HFFc6 (cell line): ENCODE measurements at regions not wholly inside any gene's neighbourhood (a gene's known extent, or its start where the extent isn't known, plus 50 kb on each side); places are given as distances from the start of the nearest gene placed in this dataset.

ENCODE experiments used
- DNase-seq: peaks from one replicate; pipeline ENCODE4 v3.0.0-alpha.2; 2018
- H3K27ac Mint-ChIP-seq: 2 replicates; pipeline ENCODE4 v1.8.0; 2020; ENCODE audit warnings: mild to moderate bottlenecking, mixed read lengths
- H3K27me3 Mint-ChIP-seq: 2 replicates; pipeline ENCODE4 v1.8.0; 2021; ENCODE audit warnings: mild to moderate bottlenecking, moderate library complexity, mixed read lengths; ENCODE audit not compliant: insufficient read depth
- H3K36me3 Mint-ChIP-seq: 2 replicates; pipeline ENCODE4 v1.8.0; 2021; ENCODE audit warnings: low read depth, mixed read lengths
- H3K4me1 Mint-ChIP-seq: 2 replicates; pipeline ENCODE4 v1.8.0; 2020; ENCODE audit warnings: low read depth, mixed read lengths
- H3K4me3 Mint-ChIP-seq: 2 replicates; pipeline ENCODE4 v1.8.0; 2020; ENCODE audit warnings: mild to moderate bottlenecking, moderate library complexity, mixed read lengths
- H3K9me3 Mint-ChIP-seq: 2 replicates; pipeline ENCODE4 v1.8.0; 2020; ENCODE audit warnings: mild to moderate bottlenecking, mixed read lengths
- CTCF ChIP-seq: fragments of 200-600 bp; sonication (generic); IDR thresholded peaks from 2 replicates; pipeline ENCODE4 v1.5.0; 2021; ENCODE audit warnings: antibody characterized with exemption, mild to moderate bottlenecking

GRCh38 chr2:118510807-118511206, 336.6 kb downstream of the EN1 start:
- Mint-ChIP-seq H3K27ac (no peak overlapping the region), H3K4me3 (no peak overlapping the region), H3K27me3 (no peaks in the 10 kb centered on the region; the same call in 1 of the 2 replicates), H3K4me1 (no peaks in the 10 kb centered on the region), H3K36me3 (no peaks in the 10 kb centered on the region; the same call in 1 of the 2 replicates), H3K9me3 (peaks cover 9% of the 10 kb centered on the region)
- no peak for TF ChIP-seq CTCF
- no peak for DNase-seq

GRCh38 chr2:118509319-118510004, 338.0 kb downstream of the EN1 start:
- Mint-ChIP-seq H3K27ac (no peak overlapping the region), H3K36me3 (no peaks in the 10 kb centered on the region; the same call in 1 of the 2 replicates), H3K4me1 (no peaks in the 10 kb centered on the region), H3K27me3 (no peaks in the 10 kb centered on the region; the same call in 1 of the 2 replicates), H3K9me3 (peaks cover 4% of the 10 kb centered on the region), H3K4me3 (no peak overlapping the region)
- DNase-seq = no peak
- no peak for TF ChIP-seq CTCF

GRCh38 chr2:118508282-118508681, 339.2 kb downstream of the EN1 start:
- H3K9me3 Mint-ChIP-seq = no peaks in the 10 kb centered on the region
- no peak overlapping the region for H3K27ac Mint-ChIP-seq
- H3K4me3 Mint-ChIP-seq = no peak overlapping the region
- H3K27me3 Mint-ChIP-seq = no peaks in the 10 kb centered on the region; the same call in 1 of the 2 replicates
- no peaks in the 10 kb centered on the region for H3K4me1 Mint-ChIP-seq
- no peak for TF ChIP-seq CTCF
- no peak for DNase-seq
- no peaks in the 10 kb centered on the region for H3K36me3 Mint-ChIP-seq

GRCh38 chr2:118505436-118505835, 342.0 kb downstream of the EN1 start:
- no peaks in the 10 kb centered on the region for H3K9me3 Mint-ChIP-seq
- no peak for TF ChIP-seq CTCF
- H3K4me1 Mint-ChIP-seq = no peaks in the 10 kb centered on the region
- H3K27me3 Mint-ChIP-seq = no peaks in the 10 kb centered on the region; the same call in 1 of the 2 replicates
- no peak overlapping the region for H3K4me3 Mint-ChIP-seq
- no peak for DNase-seq
- H3K27ac Mint-ChIP-seq = no peak overlapping the region
- no peaks in the 10 kb centered on the region for H3K36me3 Mint-ChIP-seq

- Mint-ChIP-seq H3K36me3 (no peaks in the 10 kb centered on the region), H3K4me3 (no peak overlapping the region), H3K9me3 (no peaks in the 10 kb centered on the region), H3K4me1 (no peaks in the 10 kb centered on the region), H3K27me3 (peaks cover 6% of the 10 kb centered on the region), H3K27ac (no peak overlapping the region)
- DNase-seq = no peak
- no peak for TF ChIP-seq CTCF
Observed at GRCh38 chr2:118502106-118502505, 345.3 kb downstream of the EN1 start.
